NB4 (cell line): ENCODE measurements at regions not wholly inside any gene's neighbourhood (a gene's known extent, or its start where the extent isn't known, plus 50 kb on each side); places are given as distances from the start of the nearest gene placed in this dataset.

Experiments
- CTCF ChIP-seq: IDR thresholded peaks from one replicate; pipeline ENCODE4 v1.5.1; 2012; ENCODE audit warnings: low read depth, low read length
- POLR2A ChIP-seq: IDR thresholded peaks from 2 replicates; pipeline ENCODE4 v1.6.1; 2011; ENCODE audit warnings: mild to moderate bottlenecking; ENCODE audit not compliant: insufficient read length; ENCODE audit errors: extremely low read depth

- TF ChIP-seq CTCF (no peak), POLR2A (no peak)
These were observed 111.6 kb downstream of the FAM53A start for GRCh38 chr4:1572521-1572920.
